IgD-negative memory B cell (primary cell): ENCODE measurements at regions not wholly inside any gene's neighbourhood (a gene's known extent, or its start where the extent isn't known, plus 50 kb on each side); places are given as distances from the start of the nearest gene placed in this dataset.

ENCODE experiments used
- H3K27ac Mint-ChIP-seq, 3 donors: one replicate each; pipeline ENCODE4 v1.8.0; 2020 to 2022; ENCODE audit warnings: mild to moderate bottlenecking in 3 of 3, mixed read lengths in 3 of 3, moderate library complexity in 1 of 3
- H3K27me3 Mint-ChIP-seq: one replicate; pipeline ENCODE4 v1.8.0; 2021; ENCODE audit warnings: mixed read lengths
- H3K36me3 Mint-ChIP-seq: one replicate; pipeline ENCODE4 v1.8.0; 2020; ENCODE audit warnings: mild to moderate bottlenecking, mixed read lengths
- H3K4me1 Mint-ChIP-seq, 3 donors: one replicate each; pipeline ENCODE4 v1.8.0; 2020 to 2022; ENCODE audit warnings: mixed read lengths in 3 of 3, mild to moderate bottlenecking in 1 of 3
- H3K4me3 Mint-ChIP-seq, 4 donors: one replicate each; pipeline ENCODE4 v1.8.0; 2020 to 2022; ENCODE audit warnings: mild to moderate bottlenecking in 4 of 4, mixed read lengths in 4 of 4, moderate library complexity in 3 of 4
- H3K9me3 Mint-ChIP-seq, 3 donors: one replicate each; pipeline ENCODE4 v1.8.0; 2020 to 2021; ENCODE audit warnings: mixed read lengths in 3 of 3, mild to moderate bottlenecking in 1 of 3

- Mint-ChIP-seq H3K36me3 (no peaks in the 10 kb centered on the region), H3K9me3 (peaks cover 0 to 6% (median 3%) of the 10 kb centered on the region in 3 donors), H3K4me1 (no peaks in the 10 kb centered on the region), H3K27ac (no peak overlapping the region), H3K27me3 (no peaks in the 10 kb centered on the region), H3K4me3 (no peak overlapping the region)
Observed at GRCh38 chr4:36010397-36010929, 233.9 kb downstream of the ARAP2 start.

DNA sequence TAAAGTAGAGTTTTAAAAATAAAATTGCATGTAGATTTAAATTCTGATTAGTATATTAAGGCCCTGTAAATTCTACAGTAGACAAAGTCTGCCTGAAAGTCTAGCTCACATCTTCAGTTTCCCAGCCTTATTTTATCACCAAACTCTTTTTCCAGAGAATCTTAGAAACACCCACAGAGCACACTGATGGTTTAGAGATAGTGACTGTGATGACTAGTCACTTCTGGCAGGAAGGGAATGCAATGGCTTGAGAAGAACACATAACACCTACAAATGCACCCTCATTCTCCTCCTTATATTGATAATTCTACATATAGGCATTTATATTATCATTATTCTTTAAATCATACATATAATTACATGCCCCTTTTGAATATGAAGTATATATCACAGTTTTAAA is 232.9 kb downstream of the ARAP2 start:
- Mint-ChIP-seq H3K4me3 (no peak overlapping the region), H3K36me3 (no peaks in the 10 kb centered on the region), H3K4me1 (no peaks in the 10 kb centered on the region), H3K9me3 (peaks cover 0 to 6% (median 4%) of the 10 kb centered on the region in 3 donors), H3K27me3 (no peaks in the 10 kb centered on the region), H3K27ac (no peak overlapping the region)

DNA sequence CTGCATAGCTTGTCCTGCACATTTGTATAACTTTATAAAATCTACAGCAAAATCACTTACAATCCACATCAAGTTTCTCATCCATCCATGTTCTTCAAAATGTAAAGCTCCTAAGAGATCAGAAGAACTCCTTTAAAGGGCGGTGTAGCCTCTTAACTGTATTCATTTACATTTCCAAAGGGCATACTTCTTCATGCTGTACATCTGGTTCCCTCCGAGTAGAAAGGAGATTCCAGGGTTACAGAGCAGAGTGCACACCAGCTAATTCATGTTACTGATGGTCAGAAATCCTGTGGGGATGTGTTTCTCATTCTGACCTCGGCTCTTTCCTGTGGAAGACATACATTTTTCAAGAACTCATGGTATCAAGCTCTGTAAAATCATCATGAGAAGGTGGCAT is 231.8 kb downstream of the ARAP2 start:
- H3K27me3 Mint-ChIP-seq: no peaks in the 10 kb centered on the region
- peaks cover 2% of the 10 kb centered on the region for H3K36me3 Mint-ChIP-seq
- no peaks in the 10 kb centered on the region for H3K4me1 Mint-ChIP-seq
- peaks cover 0 to 6% (median 4%) of the 10 kb centered on the region in 3 donors for H3K9me3 Mint-ChIP-seq
- no peak overlapping the region for H3K4me3 Mint-ChIP-seq
- no peak overlapping the region for H3K27ac Mint-ChIP-seq

DNA sequence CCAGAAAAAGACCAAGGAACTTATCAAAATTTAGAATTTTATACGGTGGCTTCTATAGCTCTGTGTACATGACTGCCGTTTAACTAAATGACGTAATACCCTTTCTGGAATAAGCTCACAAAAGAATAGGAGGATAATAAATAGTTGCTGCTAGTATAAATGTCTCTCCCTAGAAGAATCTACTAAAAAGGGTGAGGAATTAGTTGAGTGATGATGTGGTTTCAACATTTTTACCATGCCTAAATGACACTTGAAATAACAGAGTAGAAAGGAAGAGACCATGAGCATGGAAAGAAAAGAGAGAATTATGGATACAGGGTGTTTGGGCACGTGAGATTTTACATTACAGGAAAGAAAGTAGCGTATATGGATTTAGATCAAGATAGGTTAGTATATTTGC is 231.1 kb downstream of the ARAP2 start:
- Mint-ChIP-seq H3K9me3 (peaks cover 0 to 6% (median 4%) of the 10 kb centered on the region in 3 donors), H3K36me3 (peaks cover 2% of the 10 kb centered on the region), H3K4me3 (no peak overlapping the region), H3K4me1 (no peaks in the 10 kb centered on the region), H3K27ac (no peak overlapping the region), H3K27me3 (no peaks in the 10 kb centered on the region)
